A673 (cell line): ENCODE measurements at regions not wholly inside any gene's neighbourhood (a gene's known extent, or its start where the extent isn't known, plus 50 kb on each side); places are given as distances from the start of the nearest gene placed in this dataset.

Experiments used
- BruUV-seq: library from RNA; stranded (reverse); fragments of 400-500 nt; replicated peaks from 2 replicates; lab custom pipeline; 2021; lab: Mats Ljungman, UMichigan
- CTCF ChIA-PET: fragments of 300-600 bp; sonication (Branson Sonifier 250); formaldehyde crosslinking; loops from one replicate; lab custom pipeline; 2022; ENCODE audit warnings: antibody characterized with exemption; lab: Charles Lee
- POLR2A ChIA-PET: fragments of 300-600 bp; sonication (Branson Sonifier 250); formaldehyde crosslinking; loops from one replicate; lab custom pipeline; 2022; ENCODE audit warnings: antibody characterized with exemption; ENCODE audit not compliant: low non-redundant PET; lab: Charles Lee
- DNase-seq: peaks from one replicate; pipeline ENCODE4 v3.0.0-alpha.2; 2015; ENCODE audit warnings: low spot score
- H3K27ac ChIP-seq: fragments of 200-600 bp; sonication (generic); 2 replicates; pipeline ENCODE4 v1.5.1; 2016; ENCODE audit warnings: mixed run types, low read depth, mild to moderate bottlenecking, mixed read lengths, antibody characterized with exemption, low read length; ENCODE audit not compliant: poor library complexity, severe bottlenecking
- H3K27me3 ChIP-seq: fragments of 200-600 bp; sonication (generic); replicated peaks from 2 replicates; pipeline ENCODE4 v1.6.1; 2017; ENCODE audit warnings: mixed run types, low read depth, mild to moderate bottlenecking, mixed read lengths, antibody characterized with exemption, low read length; ENCODE audit not compliant: insufficient read depth, poor library complexity
- H3K36me3 ChIP-seq: fragments of 200-600 bp; sonication (generic); 2 replicates; pipeline ENCODE4 v1.6.1; 2016; ENCODE audit warnings: mixed run types, mild to moderate bottlenecking, mixed read lengths, antibody characterized with exemption, low read length; ENCODE audit not compliant: insufficient read depth, poor library complexity, severe bottlenecking
- H3K4me1 ChIP-seq: fragments of 200-600 bp; sonication (generic); 2 replicates; pipeline ENCODE4 v1.6.1; 2017; ENCODE audit warnings: mixed run types, mild to moderate bottlenecking, mixed read lengths, antibody characterized with exemption, low read length; ENCODE audit not compliant: insufficient read depth, poor library complexity, severe bottlenecking
- H3K4me3 ChIP-seq: fragments of 200-600 bp; sonication (generic); 2 replicates; pipeline ENCODE4 v1.5.1; 2016; ENCODE audit warnings: low read depth, mixed run types, mild to moderate bottlenecking, mixed read lengths, low read length; ENCODE audit not compliant: poor library complexity, severe bottlenecking
- H3K9me3 ChIP-seq: fragments of 200-600 bp; sonication (generic); 2 replicates; pipeline ENCODE4 v1.6.1; 2016; ENCODE audit warnings: mixed run types, low read depth, mild to moderate bottlenecking, mixed read lengths, antibody characterized with exemption, low read length; ENCODE audit not compliant: poor library complexity, severe bottlenecking
- EZH2 ChIP-seq: fragments of 200-600 bp; sonication (generic); IDR thresholded peaks from 2 replicates; pipeline ENCODE4 v1.6.1; 2017; ENCODE audit warnings: borderline replicate concordance, low read depth, mild to moderate bottlenecking, mixed read lengths, antibody characterized with exemption, low read length; ENCODE audit not compliant: poor library complexity, severe bottlenecking
- intact Hi-C: fragments of 100-400 bp; cut with micrococcal nuclease; formaldehyde crosslinking; loops from one replicate; pipeline ENCODE4 v1.10.0; 2022; ENCODE audit not compliant: unreplicated experiment
- TF ChIP-seq, protein P1 (sequence below): fragments of 300-800, 200-600 bp; sonication (generic); conservative IDR thresholded peaks from 2 replicates; pipeline ENCODE4 v1.5.1; 2017; ENCODE audit warnings: low read depth, mild to moderate bottlenecking, antibody characterized with exemption, low read length, moderate library complexity, mixed read lengths

- intact Hi-C loops: no loop called here
- Histone ChIP-seq H3K27ac (no peak overlapping the region), H3K36me3 (no peaks in the 10 kb centered on the region), H3K9me3 (no peaks in the 10 kb centered on the region), H3K4me1 (no peaks in the 10 kb centered on the region), H3K4me3 (no peak overlapping the region), H3K27me3 (no peaks in the 10 kb centered on the region)
- no TSS peak for BruUV-seq
- TF ChIP-seq, protein P1, sequence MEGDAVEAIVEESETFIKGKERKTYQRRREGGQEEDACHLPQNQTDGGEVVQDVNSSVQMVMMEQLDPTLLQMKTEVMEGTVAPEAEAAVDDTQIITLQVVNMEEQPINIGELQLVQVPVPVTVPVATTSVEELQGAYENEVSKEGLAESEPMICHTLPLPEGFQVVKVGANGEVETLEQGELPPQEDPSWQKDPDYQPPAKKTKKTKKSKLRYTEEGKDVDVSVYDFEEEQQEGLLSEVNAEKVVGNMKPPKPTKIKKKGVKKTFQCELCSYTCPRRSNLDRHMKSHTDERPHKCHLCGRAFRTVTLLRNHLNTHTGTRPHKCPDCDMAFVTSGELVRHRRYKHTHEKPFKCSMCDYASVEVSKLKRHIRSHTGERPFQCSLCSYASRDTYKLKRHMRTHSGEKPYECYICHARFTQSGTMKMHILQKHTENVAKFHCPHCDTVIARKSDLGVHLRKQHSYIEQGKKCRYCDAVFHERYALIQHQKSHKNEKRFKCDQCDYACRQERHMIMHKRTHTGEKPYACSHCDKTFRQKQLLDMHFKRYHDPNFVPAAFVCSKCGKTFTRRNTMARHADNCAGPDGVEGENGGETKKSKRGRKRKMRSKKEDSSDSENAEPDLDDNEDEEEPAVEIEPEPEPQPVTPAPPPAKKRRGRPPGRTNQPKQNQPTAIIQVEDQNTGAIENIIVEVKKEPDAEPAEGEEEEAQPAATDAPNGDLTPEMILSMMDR: no peak
- TF ChIP-seq EZH2: no peak
- peak; percentile 5 for DNase-seq
- ChIA-PET CTCF (no interaction called here), POLR2A (no interaction called here)
Observed at GRCh38 chr10:53314876-53315275, 542.3 kb upstream of the MBL2 start.

GRCh38 chr10:53298443-53298842 is 525.9 kb upstream of the MBL2 start:
- no peak for DNase-seq
- ChIA-PET POLR2A (no interaction called here), CTCF (no interaction called here)
- Histone ChIP-seq H3K36me3 (no peaks in the 10 kb centered on the region), H3K27ac (no peak overlapping the region), H3K4me1 (no peaks in the 10 kb centered on the region), H3K4me3 (no peak overlapping the region), H3K9me3 (peaks cover 4% of the 10 kb centered on the region), H3K27me3 (no peaks in the 10 kb centered on the region)
- TF ChIP-seq, protein P1: no peak
- TF ChIP-seq EZH2: no peak
- no TSS peak for BruUV-seq
- intact Hi-C loops: no loop called here

DNA sequence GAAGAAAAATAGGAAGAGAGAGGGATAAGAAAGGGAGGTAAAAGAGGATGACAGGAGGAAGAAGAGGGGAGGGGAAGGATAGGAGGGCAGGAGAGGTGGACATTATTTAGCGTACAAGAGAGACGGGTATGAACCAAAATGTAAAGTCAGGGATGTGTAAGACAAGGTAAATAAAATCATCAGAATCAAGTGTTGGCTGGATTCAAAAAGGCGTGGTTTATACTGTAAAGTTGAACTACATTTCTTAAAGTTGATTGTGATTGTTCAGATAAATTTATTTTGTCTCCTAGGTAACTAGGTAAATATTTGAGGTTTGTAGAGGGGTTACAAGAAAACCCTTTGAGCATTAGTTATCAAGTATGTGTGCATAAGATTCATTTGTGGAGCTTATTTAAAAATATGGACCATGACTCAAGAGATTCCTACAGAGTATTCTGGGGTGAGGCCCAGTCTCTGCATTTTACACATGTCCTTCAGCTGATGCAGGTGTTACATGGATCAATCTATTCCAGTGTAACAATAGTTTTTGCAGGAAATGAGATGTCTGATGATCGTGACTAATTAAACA is 512.1 kb upstream of the MBL2 start:
- no TSS peak for BruUV-seq
- no peaks in the 10 kb centered on the region for H3K27me3 ChIP-seq
- no peak for TF ChIP-seq EZH2
- TF ChIP-seq, protein P1: no peak
- no peak overlapping the region for H3K4me3 ChIP-seq
- H3K27ac ChIP-seq: no peak overlapping the region
- no peak for DNase-seq
- no peaks in the 10 kb centered on the region for H3K4me1 ChIP-seq
- ChIA-PET CTCF (no interaction called here), POLR2A (no interaction called here)
- H3K9me3 ChIP-seq: peaks cover 16% of the 10 kb centered on the region
- H3K36me3 ChIP-seq: no peaks in the 10 kb centered on the region
- intact Hi-C loops: no loop called here
